Right lung (tissue), 2 donors: ENCODE measurements at regions not wholly inside any gene's neighbourhood (a gene's known extent, or its start where the extent isn't known, plus 50 kb on each side); places are given as distances from the start of the nearest gene placed in this dataset.
"Not testable (repeated sequence)": the region's sequence is repeated elsewhere in the genome, so short reads cannot be mapped to it uniquely, and the experiment has no call there.

Experiments
- DNase-seq, 2 donors: peaks; one replicate each; pipeline ENCODE4 v3.0.0-alpha.2; 2013

DNA sequence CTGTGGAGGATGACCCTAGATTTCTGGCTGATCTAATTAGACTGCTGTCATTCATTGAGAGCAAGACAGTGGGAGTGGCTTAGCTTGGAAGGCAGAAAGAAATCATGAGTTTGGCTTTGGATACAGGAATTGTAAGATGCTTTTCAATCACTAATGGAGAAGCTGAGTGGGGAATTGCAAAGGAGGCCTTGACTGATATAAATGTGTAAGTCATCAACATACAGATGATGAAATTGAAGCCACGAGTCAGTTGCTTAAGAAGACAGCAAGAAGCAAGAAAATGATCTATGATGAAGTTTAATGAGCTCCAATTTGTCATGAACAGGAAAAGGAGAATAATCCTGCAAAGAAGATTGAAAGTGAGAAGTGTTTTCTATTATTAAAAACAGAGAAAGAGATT, 136.7 kb upstream of the C1QTNF7 start:
- no peak for DNase-seq

DNA sequence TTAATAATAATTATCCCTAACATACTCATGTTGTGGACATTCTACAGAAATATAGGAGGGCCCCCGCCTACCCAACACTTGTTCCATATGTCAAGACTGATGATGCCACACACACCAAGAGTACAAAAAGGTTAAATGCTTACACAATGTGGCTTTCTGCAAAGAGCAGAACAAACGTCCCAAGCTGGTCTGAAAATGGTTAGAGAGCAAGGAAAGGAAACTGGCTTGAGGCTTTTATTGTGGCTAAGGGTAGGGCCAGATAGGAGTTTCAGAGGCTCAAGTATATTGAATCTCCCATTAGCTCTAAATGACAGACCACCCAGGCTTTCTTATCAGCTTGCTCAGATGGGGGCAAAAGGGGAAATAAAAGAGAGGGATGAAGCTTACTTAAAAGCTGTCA, 134.1 kb upstream of the C1QTNF7 start:
- no peak for DNase-seq

DNA sequence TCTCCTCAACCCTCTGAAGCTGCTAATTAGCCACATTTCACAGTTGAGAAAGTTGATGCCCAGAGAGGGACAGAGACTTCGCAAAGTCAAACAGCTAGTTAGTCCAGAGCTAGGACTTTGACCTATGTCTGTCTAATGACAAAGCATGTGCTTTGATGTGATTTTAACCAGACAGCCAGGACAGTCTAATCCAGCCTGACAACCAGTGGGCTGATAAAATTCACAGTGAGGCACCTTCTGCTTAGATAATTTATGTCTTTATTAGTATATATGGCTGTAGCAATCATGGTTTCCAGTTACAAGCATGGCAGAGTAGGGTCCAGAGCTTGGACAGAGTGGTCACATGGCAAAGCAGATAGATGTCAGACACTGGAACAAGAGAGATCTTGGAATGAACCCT, 133.6 kb upstream of the C1QTNF7 start:
- DNase-seq: no peak

DNA sequence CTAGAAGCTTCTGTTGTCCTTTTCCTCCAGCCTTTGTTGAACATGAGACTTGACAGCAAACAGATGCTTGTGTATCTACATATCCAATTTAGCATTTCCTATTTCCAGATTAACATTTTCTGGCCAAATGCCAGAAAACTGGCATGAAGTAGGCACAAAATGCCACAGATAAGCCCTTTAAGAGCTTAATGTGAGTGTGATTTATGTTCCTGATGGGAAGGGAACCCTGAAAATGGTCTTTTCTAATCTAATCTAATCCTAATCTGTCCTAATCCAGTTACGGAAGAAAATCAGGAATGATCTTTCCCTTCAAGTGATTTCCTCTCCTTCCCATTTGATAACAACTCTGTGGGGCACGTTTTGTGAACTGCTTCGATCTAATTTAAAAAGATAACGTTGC, 133.0 kb upstream of the C1QTNF7 start:
- no peak for DNase-seq

DNA sequence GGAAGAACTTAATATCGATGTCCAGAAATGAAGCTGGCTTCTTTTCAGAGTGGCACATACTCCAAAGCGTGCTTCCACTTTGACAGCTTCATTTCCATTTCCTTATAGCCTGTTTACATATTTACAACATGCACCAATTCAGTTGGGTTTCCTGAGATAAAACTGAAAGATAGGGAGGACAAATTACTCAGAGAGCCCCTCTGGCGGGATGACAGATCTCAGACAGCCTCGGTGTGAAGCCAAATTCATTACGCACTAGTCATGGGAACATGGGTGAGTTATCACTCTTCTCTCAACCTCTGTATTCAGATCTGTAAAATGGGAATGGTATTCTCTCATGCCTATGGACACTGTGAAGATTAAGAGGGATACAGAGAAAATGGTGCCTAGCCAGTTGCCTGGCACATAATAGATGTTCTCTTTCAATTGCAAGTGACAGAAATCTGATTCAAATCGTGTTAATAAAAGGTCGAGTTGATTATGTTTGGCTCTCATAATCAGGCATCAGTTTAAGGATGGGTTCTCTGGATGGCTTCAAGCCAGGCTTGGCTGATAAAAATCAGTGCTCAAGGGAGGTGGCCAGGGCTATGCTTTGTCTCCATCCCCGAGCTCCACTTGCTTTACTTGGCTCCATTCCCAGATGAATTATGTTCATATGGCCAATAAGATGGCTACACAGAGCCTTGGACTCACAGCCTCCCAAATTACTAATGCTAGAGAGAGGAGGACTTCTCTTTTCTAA, 132.2 kb upstream of the C1QTNF7 start:
- DNase-seq: no peak

DNA sequence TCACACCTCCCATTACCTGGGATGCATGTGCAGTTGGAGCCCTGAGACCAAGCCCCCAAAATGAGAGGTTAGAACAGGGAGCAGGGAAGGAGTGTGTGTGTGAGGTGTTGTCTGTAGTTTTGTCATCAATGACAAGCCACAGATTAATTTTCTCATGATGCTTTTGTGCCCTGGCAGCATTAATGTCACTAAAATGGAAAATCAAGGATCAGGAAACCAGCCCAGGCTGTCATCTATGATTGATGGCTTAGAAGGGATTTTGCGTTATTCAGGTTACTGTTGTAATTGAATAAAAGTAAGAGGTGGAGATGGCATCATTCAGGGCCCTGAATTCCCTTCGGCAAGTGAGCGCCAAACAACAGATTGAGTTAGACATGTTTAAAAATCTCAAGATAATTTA, 130.5 kb upstream of the C1QTNF7 start:
- no peak for DNase-seq

DNA sequence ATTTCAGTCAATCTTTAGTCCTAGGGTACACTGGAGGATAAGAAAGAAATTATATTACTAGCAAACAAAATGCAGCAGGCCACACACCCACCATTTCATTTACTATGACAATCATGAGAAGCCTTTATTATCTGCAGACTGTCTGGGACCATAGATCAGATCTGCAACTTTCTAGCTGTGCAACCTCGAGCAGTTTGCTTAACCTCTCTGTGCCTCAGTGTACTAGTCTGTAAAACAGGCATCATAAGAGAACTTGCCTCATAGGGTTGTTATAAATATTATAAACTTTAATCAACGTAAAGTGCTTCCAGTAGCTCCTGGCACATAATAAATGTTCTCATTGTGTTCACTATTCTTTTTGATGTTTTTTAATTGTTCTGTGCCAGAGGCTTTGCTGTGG, 128.2 kb upstream of the C1QTNF7 start:
- DNase-seq: no peak

DNA sequence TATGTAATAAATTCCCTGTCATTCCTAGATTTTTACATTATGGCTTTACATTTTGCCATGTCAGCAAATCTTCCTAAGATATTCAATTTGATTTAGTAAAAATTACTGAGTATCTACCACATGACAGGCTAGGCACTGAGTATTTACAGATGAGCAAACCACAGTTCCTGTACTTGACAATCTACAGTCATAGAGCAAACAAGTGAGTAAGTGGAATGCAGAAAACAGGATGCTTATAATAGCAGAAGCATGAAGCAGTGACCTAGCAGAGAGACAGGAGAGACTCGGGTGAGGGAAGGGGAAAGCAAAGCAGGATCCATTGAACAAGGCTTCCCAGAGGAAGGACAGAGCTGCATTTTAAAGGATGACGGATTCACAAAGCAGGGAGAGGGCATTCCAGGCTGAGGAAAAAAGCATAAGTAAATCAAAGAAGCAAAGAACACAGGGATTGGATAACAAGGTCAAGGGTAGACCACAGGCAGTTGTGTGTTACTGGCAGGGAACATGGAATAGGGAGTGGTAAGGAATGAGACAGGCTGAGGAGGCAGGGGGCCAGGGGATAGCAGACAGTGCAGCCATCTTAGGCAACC, 124.7 kb upstream of the C1QTNF7 start:
- no peak for DNase-seq

DNA sequence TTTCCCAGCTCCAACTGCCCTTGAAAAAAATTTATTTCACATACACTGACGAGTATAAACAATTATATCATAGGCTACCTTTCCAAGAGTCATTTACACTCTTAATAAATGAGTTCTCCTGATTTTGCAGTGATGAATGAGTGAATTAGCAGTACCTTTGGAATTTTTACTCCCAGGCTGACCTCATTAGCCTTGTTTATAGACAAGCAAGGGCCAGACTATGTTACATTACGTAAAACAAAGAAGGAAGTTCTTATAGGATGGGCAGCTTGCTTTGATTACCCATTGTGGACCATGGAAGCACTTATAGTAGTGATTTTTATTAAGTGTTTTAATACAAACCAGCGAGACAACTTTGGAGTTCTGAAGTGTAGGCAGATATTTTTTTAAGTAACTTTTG, 112.9 kb upstream of the C1QTNF7 start:
- no peak for DNase-seq

DNA sequence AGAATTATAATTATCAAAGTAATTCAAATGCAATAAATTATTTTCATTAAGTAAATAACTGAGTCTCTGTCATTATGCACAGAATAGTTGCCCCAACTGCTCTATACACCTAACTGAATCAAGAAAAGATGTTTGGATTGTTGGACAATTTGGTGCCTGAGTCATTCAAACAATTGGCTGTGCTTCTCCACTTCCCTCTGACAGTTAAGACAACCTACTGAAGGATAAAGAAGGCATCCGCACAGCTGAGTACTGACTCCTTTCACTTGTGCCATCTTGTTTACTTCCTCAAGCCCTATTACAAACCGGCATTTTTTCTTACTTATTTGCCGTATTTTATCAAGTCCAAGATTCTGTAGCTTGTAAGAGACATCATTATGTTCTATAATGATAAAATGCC, 110.6 kb upstream of the C1QTNF7 start:
- no peak for DNase-seq

DNA sequence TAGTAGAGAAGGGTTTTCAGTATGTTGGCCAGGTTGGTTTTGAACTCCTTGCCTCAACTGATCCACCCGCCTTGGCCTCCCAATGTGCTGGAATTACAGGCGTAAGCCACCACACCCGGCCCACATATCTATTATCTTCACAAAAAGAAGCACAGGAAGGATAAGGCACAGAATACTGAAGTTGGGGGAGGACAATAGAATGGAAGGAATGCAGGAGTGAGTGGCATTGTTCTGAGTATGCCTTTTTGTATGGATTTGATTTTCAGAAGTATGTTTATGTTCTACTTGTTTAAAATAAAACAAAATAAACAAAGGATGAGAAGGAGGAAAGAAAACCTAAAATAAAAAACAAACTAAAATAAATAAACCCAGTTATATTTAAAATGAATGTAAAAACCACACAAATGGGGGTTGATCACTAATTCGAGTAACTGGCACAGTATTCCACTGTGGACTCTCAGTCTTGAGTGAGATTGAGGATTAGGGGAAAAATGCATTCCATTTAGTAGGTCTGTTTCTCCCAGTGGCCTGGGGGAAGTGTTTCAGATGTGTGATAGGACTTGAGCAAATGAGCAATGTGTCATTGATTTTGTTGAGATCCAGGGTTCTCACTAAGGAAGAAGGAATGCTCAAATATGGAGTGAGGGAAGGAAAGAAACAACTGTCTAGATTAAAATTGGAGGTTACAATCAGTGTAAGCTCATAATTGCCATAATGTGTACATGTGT, 109.0 kb upstream of the C1QTNF7 start:
- DNase-seq: no peak

DNA sequence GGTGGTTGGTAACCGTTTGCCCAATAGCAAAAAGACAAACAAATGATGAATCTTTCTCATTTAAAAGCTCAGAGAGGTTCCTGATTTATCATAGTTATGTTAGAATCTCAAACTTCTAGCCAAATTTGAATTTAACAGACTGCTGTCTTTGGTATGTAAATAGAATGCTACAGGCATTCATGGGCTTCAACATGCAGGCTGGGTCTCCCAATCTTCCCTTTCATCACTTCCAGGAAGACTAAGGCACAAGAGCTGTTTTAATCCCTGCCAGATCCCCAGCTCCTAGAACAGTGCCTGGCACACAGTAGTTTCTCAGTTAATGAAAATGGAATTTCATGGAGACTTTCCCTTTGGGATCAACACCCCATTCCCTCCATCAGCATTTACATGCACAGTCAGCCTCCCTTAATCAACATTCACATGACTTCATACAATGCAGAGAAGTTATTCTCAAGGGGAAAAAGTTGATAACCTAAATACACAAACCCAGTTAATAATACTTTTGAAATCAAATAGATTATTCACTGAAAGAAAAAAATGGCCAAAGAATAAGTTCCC, 107.6 kb upstream of the C1QTNF7 start:
- DNase-seq: no peak

DNA sequence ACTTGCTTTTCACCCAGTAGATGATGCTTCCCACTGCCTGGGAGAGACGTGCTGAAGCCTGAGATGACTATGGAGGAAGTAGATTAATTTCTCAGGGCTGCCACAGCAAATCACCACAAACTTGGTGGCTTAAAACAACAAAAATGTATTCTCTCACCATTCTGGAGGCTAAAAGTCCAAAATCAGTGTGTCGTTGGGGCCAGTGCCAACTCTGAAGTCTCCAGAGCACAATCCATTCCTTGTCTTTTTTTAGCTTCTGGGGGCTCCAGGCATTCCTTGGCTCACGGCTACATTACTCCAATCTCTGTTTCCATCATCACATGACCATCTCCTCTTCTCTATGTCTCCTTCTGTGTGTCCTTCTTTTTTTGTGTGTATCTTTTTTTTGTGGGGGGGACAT, 105.8 kb upstream of the C1QTNF7 start:
- no peak for DNase-seq

DNA sequence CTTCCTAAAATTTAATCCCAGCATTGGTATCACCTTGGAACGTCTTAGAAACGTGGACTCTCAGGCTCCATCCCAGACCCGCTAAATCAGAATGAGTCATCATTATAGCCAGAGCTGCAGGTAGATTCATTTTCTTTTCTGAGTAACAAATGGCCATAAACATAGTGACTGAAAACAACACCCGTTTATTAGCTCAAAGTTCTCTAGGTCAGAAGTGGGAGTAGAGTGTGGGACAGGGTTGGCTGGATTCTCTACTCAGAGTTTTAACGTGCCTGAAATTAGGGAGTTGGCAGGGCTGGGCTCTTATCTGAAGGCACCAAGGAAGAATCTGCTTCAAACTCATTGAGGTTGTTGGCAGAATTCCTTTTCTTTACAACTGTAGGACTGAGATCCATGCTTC, 101.8 kb upstream of the C1QTNF7 start:
- no peak for DNase-seq

DNA sequence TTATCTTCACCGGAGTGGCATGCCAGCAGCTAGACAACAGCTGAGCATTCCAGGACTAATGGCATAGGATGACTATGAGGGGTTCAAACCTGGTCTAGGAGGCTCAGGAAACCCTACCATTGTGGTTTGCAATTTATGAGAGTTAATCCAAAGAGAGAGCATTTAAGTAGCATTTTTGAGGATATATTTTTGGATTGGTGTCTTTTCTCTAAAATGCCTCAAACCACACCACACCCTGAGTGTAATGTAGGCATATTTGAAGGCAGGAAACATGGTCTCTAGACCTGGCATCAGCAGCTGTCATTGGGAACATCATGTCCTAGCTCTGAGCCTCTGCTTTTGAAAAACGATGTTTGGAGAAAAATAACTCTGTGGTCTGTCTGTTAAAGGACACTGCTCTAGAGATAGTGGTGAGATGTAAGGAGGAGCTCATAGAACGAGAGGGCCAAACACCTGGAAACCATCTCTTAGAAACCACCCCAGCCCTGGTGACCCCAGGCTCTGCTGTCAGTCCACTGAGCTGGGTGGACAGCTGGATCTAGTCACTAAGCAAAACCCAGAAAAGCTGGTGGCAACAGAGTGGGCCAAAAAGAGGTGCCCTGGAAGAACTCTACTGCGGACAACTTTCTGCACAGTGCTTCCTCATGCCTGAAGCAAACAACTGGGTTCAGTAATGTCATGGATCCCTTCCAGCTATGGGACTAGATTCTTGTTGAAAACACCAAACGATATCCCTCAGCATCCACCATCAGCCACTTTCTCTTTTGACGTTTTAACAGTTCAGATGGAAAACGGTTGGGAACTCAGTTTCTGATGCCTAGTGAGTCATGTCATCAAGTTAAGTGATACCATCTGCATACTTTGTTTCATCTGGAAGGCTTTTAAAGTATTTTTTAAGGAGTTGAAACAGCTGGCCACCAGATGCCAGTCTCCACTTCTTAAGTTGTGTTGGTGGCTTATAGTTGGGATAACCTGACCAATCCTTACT, 100.2 kb upstream of the C1QTNF7 start:
- peak; percentile 37 to 71 for DNase-seq

DNA sequence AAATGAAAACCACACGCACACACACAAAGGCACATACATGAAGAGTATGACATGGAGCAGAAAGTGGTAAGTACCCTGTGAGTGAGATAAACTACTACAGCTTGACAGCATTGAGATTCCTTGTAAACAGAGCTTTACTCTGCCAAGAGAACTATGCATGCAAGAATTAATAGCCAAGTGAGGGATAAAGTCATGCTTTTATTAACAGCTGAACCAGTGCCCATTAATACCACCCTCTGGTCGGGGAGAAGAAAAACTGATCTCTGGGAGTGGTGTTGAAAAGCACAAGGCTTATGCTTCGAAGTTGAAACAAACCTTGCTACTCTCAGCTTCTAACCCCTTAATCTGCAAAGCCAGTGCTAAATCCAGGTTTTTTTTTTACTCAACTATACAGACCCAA, 95.9 kb upstream of the C1QTNF7 start:
- no peak for DNase-seq

DNA sequence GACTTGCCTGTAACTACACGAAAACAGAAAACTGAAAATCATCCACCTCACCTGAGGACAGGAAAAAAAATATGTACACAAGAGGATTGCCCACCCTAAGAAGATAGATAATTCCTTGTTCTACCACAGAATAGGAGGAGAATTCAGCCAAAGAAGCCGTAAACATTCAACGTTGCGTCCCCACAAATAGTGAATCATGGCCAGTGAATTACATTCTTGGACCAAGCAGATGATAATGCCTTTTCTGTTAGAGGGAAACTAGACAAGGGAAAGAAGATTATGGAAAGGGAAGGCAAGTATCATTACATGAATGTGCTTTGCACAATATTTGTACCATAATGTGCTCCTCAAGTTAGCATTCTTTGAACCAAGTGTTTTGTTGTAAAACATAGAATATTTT, 95.5 kb upstream of the C1QTNF7 start:
- no peak for DNase-seq

DNA sequence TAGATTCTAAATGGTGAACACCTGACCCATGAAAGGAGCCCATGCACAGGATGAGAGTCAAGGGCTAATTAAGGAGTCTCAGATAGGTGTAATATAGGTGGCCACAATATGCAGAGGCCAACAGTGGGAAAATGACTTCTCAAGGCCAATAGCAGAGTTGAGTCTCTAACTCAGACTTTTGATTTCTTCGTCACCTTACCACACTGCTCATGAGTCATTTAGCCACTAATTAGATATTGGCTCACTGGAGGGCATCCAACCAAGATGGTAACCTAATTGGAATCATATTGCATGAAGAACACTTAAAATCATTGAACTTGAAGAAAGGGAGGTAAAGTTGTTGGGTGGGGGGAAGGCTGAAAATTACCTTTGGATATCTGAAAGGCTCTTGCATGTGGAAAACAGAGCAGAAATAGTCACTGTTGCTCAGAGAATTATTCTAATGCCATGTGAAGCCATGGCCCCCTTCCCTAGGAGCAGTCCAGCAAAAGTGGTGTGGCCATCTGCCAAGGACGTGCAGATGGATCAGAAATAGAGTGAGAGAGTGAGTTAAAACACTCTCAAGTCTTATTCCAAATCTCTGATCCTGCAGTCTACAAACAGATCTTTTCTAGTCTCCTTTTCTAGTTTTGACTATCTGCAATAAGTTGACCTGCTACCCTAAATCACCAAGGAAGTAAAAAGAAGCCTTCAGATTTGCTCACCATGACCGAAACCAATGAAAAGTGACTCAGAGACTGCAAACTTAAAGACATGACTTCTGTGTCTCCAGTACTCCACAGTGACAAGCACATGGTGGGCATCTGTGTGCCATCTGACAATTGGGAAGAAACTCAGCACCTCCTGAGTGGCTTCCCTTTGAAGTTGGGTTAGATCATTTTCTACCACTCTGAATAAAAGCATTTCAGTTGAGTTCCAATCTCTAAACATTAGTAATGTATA, 93.9 kb upstream of the C1QTNF7 start:
- no peak for DNase-seq

DNA sequence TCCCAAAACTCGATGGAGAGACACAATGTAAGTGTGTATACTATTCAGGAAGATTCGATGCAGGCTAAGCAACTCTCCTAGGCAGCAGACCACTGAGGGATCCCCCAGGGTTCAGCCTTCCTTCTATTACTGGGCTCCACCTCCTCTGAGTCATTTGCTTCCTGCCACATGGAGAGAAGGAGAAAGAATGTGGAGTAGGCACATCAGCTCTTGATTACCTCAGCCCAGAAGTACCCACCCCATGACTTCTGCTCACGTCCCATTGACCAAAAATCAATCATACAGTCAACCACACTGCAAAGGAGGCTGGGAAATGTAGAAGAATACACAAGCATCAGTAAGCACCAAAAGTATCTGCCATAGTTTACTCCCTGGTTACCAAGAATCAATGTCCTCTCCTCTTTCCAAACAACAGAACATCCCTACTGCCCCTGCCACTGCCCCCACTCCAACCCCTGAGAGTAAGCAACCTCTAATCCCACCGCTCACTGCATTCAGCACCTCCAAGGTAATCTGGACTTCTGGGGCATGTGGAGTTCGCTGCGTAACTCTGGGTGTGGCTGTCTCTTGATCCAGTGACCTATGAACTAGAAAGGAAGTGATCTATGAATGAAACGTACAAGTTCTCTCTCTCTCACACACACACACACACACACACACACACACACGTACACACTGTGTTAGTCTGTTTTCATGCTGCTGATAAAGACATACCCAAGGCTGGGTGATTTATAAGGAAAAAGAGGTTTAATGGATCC, 91.2 kb upstream of the C1QTNF7 start:
- DNase-seq: no peak

DNA sequence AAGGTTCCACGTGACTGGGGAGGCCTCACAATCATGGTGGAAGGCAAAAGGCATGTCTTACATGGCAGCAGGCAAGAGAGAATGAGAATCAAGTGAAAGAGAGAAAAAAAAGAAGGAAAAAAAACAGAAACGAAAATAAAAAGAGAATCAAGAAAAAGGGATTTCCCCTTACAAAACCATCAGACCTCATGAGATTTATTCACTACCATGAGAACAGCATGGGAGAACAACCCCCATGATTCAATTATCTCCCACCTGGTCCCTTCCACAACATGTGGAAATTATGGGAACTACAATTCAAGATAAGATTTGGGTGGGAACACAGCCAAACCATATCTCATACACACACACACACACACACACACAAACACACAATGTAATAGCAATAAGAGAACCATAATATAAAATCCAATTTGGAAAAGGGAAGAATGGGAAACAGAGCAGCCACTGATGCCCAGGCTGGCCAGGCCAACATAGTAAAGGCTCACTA, 90.6 kb upstream of the C1QTNF7 start:
- DNase-seq: not testable (repeated sequence)
